Endodermal cell (in vitro differentiated cells): ENCODE measurements at regions not wholly inside any gene's neighbourhood (a gene's known extent, or its start where the extent isn't known, plus 50 kb on each side); places are given as distances from the start of the nearest gene placed in this dataset.

ENCODE experiments used
- DNase-seq: peaks from one replicate; pipeline ENCODE4 v3.0.0-alpha.2; 2017
- H3K27ac ChIP-seq: 2 replicates; pipeline ENCODE4 v1.5.1; 2013; ENCODE audit warnings: mild to moderate bottlenecking, low read depth, low read length, moderate library complexity
- H3K27me3 ChIP-seq: 2 replicates; pipeline ENCODE4 v1.6.1; 2013; ENCODE audit warnings: mild to moderate bottlenecking, low read length, moderate library complexity; ENCODE audit not compliant: insufficient read depth, control insufficient read depth, poor library complexity, severe bottlenecking
- H3K36me3 ChIP-seq: 2 replicates; pipeline ENCODE4 v1.7.0; 2013; ENCODE audit warnings: mild to moderate bottlenecking, low read length, moderate library complexity; ENCODE audit not compliant: control insufficient read depth, insufficient read depth
- H3K4me1 ChIP-seq: one replicate; pipeline ENCODE4 v1.7.0; 2013; ENCODE audit warnings: low read length; ENCODE audit not compliant: control insufficient read depth, insufficient read depth
- H3K4me3 ChIP-seq: 2 replicates; pipeline ENCODE4 v1.5.1; 2013; ENCODE audit warnings: mild to moderate bottlenecking, low read length, moderate library complexity
- H3K9ac ChIP-seq: 2 replicates; pipeline ENCODE4 v1.6.1; 2013; ENCODE audit warnings: mild to moderate bottlenecking, low read length, moderate library complexity; ENCODE audit not compliant: poor library complexity, severe bottlenecking; ENCODE audit errors: extremely low read depth
- H3K9me3 ChIP-seq: 2 replicates; pipeline ENCODE4 v1.6.1; 2013; ENCODE audit warnings: mild to moderate bottlenecking, low read length, moderate library complexity; ENCODE audit not compliant: control insufficient read depth
- H3K27ac Mint-ChIP-seq: 2 replicates; pipeline ENCODE4 v1.8.0; 2020; ENCODE audit warnings: mixed read lengths
- H3K27me3 Mint-ChIP-seq: 2 replicates; pipeline ENCODE4 v1.8.0; 2021; ENCODE audit warnings: mild to moderate bottlenecking, mixed read lengths; ENCODE audit not compliant: insufficient read depth
- H3K36me3 Mint-ChIP-seq: 2 replicates; pipeline ENCODE4 v1.8.0; 2020; ENCODE audit warnings: low read depth, mixed read lengths
- H3K4me1 Mint-ChIP-seq: 2 replicates; pipeline ENCODE4 v1.8.0; 2020; ENCODE audit warnings: mixed read lengths
- H3K4me3 Mint-ChIP-seq: 2 replicates; pipeline ENCODE4 v1.8.0; 2020; ENCODE audit warnings: mild to moderate bottlenecking, moderate library complexity, mixed read lengths
- H3K9me3 Mint-ChIP-seq: 2 replicates; pipeline ENCODE4 v1.8.0; 2020; ENCODE audit warnings: mild to moderate bottlenecking, mixed read lengths
- CTCF ChIP-seq: fragments of 200-600 bp; sonication (generic); conservative IDR thresholded peaks from 2 replicates; pipeline ENCODE4 v1.5.0; 2021; ENCODE audit warnings: antibody characterized with exemption, mild to moderate bottlenecking
- WGBS, 2 experiments: methylation state at CpG; one replicate each; pipeline versions ENCODE4 v1.1.5 to v1.1.7; 2013; ENCODE audit warnings: missing lambda C conversion rate in 2 of 2, mixed read lengths in 1 of 2; ENCODE audit not compliant: insufficient coverage in 1 of 2, insufficient read length in 1 of 2; 5-methylcytosine and 5-hydroxymethylcytosine counted together

GRCh38 chr13:80965097-80965496, 624.2 kb upstream of the SPRY2 start:
- Mint-ChIP-seq H3K4me1 (no peaks in the 10 kb centered on the region), H3K9me3 (no peaks in the 10 kb centered on the region), H3K36me3 (no peaks in the 10 kb centered on the region), H3K27ac (no peak overlapping the region), H3K4me3 (no peak overlapping the region), H3K27me3 (no peaks in the 10 kb centered on the region)
- no peak for DNase-seq
- Histone ChIP-seq H3K9me3 (no peaks in the 10 kb centered on the region), H3K4me1 (no peaks in the 10 kb centered on the region), H3K27ac (no peak overlapping the region), H3K36me3 (no peaks in the 10 kb centered on the region), H3K27me3 (no peaks in the 10 kb centered on the region), H3K4me3 (no peak overlapping the region), H3K9ac (no peak overlapping the region)
- no peak for TF ChIP-seq CTCF

GRCh38 chr13:80962855-80963254, 621.9 kb upstream of the SPRY2 start:
- Histone ChIP-seq H3K4me3 (no peak overlapping the region), H3K4me1 (no peaks in the 10 kb centered on the region), H3K27me3 (no peaks in the 10 kb centered on the region), H3K27ac (peak overlapping the region; percentile 55), H3K36me3 (no peaks in the 10 kb centered on the region), H3K9ac (no peak overlapping the region), H3K9me3 (no peaks in the 10 kb centered on the region)
- no peaks in the 10 kb centered on the region for H3K36me3 Mint-ChIP-seq
- DNase-seq, result no peak
- H3K4me1 Mint-ChIP-seq, result no peaks in the 10 kb centered on the region
- no peaks in the 10 kb centered on the region for H3K27me3 Mint-ChIP-seq
- H3K9me3 Mint-ChIP-seq, result no peaks in the 10 kb centered on the region
- H3K4me3 Mint-ChIP-seq, result no peak overlapping the region
- H3K27ac Mint-ChIP-seq, result no peak overlapping the region
- no peak for TF ChIP-seq CTCF
- 80% methylated on average over 1 of the region's 1 CpG; no CpG with 5 or more reads in 1 of the 2 experiments for WGBS, 2 experiments

GRCh38 chr13:80962173-80962572, 621.2 kb upstream of the SPRY2 start:
- Histone ChIP-seq H3K4me1 (no peaks in the 10 kb centered on the region), H3K36me3 (no peaks in the 10 kb centered on the region), H3K27me3 (no peaks in the 10 kb centered on the region), H3K9me3 (no peaks in the 10 kb centered on the region), H3K9ac (no peak overlapping the region), H3K4me3 (no peak overlapping the region), H3K27ac (no peak overlapping the region)
- Mint-ChIP-seq H3K27me3 (no peaks in the 10 kb centered on the region), H3K4me3 (no peak overlapping the region), H3K36me3 (no peaks in the 10 kb centered on the region), H3K9me3 (no peaks in the 10 kb centered on the region), H3K4me1 (no peaks in the 10 kb centered on the region), H3K27ac (no peak overlapping the region)
- WGBS, 2 experiments, result 81 to 94% methylated on average over 5 to 7 of the region's 7 CpGs
- DNase-seq, result no peak
- TF ChIP-seq CTCF, result no peak
